Memory B cell (primary cell): ENCODE measurements at regions not wholly inside any gene's neighbourhood (a gene's known extent, or its start where the extent isn't known, plus 50 kb on each side); places are given as distances from the start of the nearest gene placed in this dataset.
A peak's percentile ranks its signal among the peaks of the same experiment; 100 is the strongest.

ENCODE experiments used
- ATAC-seq: fragments of 150-1000 bp; cut with Tn5 transposase; 2 replicates; pipeline ENCODE4 v1.10.0; 2021; ENCODE audit warnings: low read depth, mild to moderate bottlenecking, moderate library complexity
- DNase-seq, 2 donors: peaks; one replicate each; pipeline ENCODE4 v3.0.0; 2022; ENCODE audit warnings: low spot score in 2 of 2
- H3K27ac Mint-ChIP-seq: one replicate; pipeline ENCODE4 v1.8.0; 2022; ENCODE audit warnings: mild to moderate bottlenecking, moderate library complexity, mixed read lengths
- H3K27me3 Mint-ChIP-seq: one replicate; pipeline ENCODE4 v1.8.0; 2022; ENCODE audit warnings: mixed read lengths
- H3K36me3 Mint-ChIP-seq: one replicate; pipeline ENCODE4 v1.8.0; 2022; ENCODE audit warnings: mild to moderate bottlenecking, mixed read lengths
- H3K4me1 Mint-ChIP-seq: one replicate; pipeline ENCODE4 v1.8.0; 2022; ENCODE audit warnings: mixed read lengths
- H3K4me3 Mint-ChIP-seq: one replicate; pipeline ENCODE4 v1.8.0; 2022; ENCODE audit warnings: mild to moderate bottlenecking, moderate library complexity, mixed read lengths
- H3K9me3 Mint-ChIP-seq: one replicate; pipeline ENCODE4 v1.8.0; 2022; ENCODE audit warnings: mixed read lengths

- no peak for ATAC-seq
- H3K4me3 Mint-ChIP-seq = no peak overlapping the region
- DNase-seq = no peak
- H3K36me3 Mint-ChIP-seq = no peaks in the 10 kb centered on the region
- no peaks in the 10 kb centered on the region for H3K27me3 Mint-ChIP-seq
- H3K4me1 Mint-ChIP-seq = no peaks in the 10 kb centered on the region
- no peak overlapping the region for H3K27ac Mint-ChIP-seq
- no peaks in the 10 kb centered on the region for H3K9me3 Mint-ChIP-seq
Measured at GRCh38 chr11:15888556-15889345, 467.6 kb downstream of the SOX6 start.

DNA sequence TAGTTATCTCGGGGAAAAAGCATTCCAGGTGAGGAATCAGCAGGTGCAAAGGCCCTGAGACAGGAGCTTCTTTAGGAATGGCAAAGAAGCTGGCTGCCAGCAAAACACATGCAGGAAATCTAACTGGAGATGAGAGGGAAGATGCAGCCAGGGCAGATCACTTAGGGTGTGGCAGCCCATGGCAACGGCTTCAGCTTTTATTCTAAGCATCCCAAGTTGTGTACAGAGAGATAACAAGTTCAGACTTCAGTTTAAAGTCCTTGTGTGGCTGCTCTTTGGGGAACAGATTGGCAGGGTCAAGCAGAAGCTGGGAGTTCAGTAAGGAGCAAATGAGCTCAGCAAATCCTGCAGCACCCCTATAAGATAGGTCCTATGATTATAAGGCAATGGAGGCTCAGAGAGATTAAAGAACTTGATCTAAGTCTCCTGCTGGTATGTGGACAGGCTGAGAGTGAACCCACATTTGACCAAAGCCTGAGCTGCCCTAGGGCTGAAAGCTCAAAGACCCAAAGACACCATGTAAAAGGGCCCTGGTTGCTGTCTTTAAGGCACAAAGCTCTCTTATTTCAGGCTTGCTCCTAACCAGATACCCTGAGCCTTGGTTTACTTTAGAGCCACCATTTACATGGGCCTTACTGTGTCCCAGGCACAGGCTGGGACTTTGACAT, 466.8 kb downstream of the SOX6 start:
- H3K27me3 Mint-ChIP-seq = no peaks in the 10 kb centered on the region
- H3K4me3 Mint-ChIP-seq = no peak overlapping the region
- H3K36me3 Mint-ChIP-seq = no peaks in the 10 kb centered on the region
- no peaks in the 10 kb centered on the region for H3K9me3 Mint-ChIP-seq
- H3K4me1 Mint-ChIP-seq = no peaks in the 10 kb centered on the region
- no peak for ATAC-seq
- H3K27ac Mint-ChIP-seq = no peak overlapping the region
- DNase-seq = no peak

GRCh38 chr11:15890031-15890713, 466.2 kb downstream of the SOX6 start:
- H3K27ac Mint-ChIP-seq = no peak overlapping the region
- DNase-seq (no peak), ATAC-seq (no peak)
- no peaks in the 10 kb centered on the region for H3K36me3 Mint-ChIP-seq
- no peak overlapping the region for H3K4me3 Mint-ChIP-seq
- no peaks in the 10 kb centered on the region for H3K4me1 Mint-ChIP-seq
- no peaks in the 10 kb centered on the region for H3K9me3 Mint-ChIP-seq
- H3K27me3 Mint-ChIP-seq = no peaks in the 10 kb centered on the region

- DNase-seq (no peak), ATAC-seq (no peak)
- Mint-ChIP-seq H3K27me3 (no peaks in the 10 kb centered on the region), H3K9me3 (no peaks in the 10 kb centered on the region), H3K4me1 (no peaks in the 10 kb centered on the region), H3K36me3 (no peaks in the 10 kb centered on the region), H3K4me3 (no peak overlapping the region), H3K27ac (no peak overlapping the region)
Measured at GRCh38 chr11:15893080-15893492, 463.3 kb downstream of the SOX6 start.

DNA sequence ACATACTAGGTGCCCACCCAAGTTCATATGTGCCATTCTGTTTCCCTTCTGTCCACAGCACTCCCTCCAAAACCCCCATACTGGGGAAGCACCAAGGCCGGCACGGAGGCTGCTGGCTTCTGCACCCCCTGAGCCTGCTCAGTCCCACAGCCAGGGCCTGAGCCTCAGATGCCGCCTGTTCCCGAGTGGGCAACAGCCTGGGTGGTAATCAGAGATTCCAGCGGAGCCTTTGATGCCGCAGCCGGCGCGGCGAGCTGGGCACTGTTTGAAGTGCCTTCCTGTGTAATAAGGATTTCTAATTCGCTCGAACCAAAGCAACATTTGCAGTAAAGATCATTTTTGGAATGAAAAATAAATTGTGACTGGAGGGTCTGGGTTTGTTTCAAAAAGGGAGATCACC, 460.3 kb downstream of the SOX6 start:
- no peaks in the 10 kb centered on the region for H3K27me3 Mint-ChIP-seq
- no peaks in the 10 kb centered on the region for H3K4me1 Mint-ChIP-seq
- H3K9me3 Mint-ChIP-seq = no peaks in the 10 kb centered on the region
- DNase-seq (no peak), ATAC-seq (no peak)
- H3K27ac Mint-ChIP-seq = no peak overlapping the region
- H3K4me3 Mint-ChIP-seq = no peak overlapping the region
- H3K36me3 Mint-ChIP-seq = no peaks in the 10 kb centered on the region

DNA sequence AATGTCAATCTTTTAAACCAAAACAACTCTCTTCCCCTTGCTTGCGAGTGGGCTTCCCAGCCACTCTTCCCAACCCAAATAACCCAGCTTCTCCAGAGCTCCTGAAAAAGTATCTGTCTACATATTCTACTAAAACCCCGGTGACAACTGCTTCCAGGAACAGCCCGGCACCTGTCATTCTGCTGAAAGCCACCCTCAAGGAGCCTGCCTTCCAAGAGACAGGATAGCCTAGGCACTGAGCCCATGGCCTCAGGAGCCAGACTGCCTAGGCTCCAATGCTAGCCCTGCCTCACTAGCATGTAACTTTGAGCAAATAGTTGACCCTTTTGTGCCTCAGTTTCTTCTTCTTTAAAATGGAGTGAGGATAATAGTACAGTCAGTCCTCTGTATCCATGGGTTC, 459.8 kb downstream of the SOX6 start:
- Mint-ChIP-seq H3K4me3 (no peak overlapping the region), H3K27ac (no peak overlapping the region), H3K9me3 (no peaks in the 10 kb centered on the region), H3K27me3 (no peaks in the 10 kb centered on the region), H3K36me3 (no peaks in the 10 kb centered on the region), H3K4me1 (no peaks in the 10 kb centered on the region)
- no peak for DNase-seq
- no peak for ATAC-seq

DNA sequence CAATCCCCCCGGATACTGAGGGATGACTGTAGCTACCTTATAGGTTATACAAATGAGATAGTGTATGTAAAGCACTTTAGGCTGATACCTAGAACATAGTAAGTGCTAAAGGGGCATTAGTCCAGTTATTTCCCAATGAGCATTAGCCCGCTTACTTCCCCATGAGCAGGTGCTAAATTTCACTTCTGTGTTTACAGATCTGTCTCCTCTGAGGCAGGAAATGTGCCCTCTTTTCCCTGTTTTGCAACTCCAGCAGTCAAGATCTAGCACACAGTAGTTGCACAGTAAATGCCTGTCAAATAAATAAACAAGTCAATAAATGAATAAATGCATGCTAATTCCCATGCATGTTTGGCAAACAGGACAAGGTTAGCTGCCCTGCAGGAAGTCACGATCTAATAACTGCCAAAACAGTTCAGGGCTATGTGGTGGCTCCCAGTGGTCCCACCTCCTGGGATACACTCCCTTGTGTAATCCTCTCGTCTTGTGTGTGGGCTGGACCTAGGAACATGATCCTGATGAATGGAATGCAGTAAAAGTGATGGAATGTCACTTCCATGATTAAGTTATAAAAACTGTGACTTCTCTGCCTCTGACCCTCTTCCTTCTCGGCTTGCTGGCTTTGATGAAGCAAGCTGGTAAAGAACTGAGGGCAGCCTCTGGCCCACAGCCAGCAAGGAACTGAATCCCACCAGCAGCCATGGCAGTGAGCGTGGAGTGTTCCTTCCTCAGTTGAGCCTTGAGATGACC, 459.0 kb downstream of the SOX6 start:
- Mint-ChIP-seq H3K36me3 (no peaks in the 10 kb centered on the region), H3K4me3 (no peak overlapping the region), H3K4me1 (no peaks in the 10 kb centered on the region), H3K27ac (no peak overlapping the region), H3K9me3 (no peaks in the 10 kb centered on the region), H3K27me3 (no peaks in the 10 kb centered on the region)
- DNase-seq (no peak), ATAC-seq (no peak)

- ATAC-seq = no peak
- no peaks in the 10 kb centered on the region for H3K27me3 Mint-ChIP-seq
- H3K4me1 Mint-ChIP-seq = no peaks in the 10 kb centered on the region
- H3K27ac Mint-ChIP-seq = peak overlapping the region; percentile 14
- no peaks in the 10 kb centered on the region for H3K9me3 Mint-ChIP-seq
- H3K36me3 Mint-ChIP-seq = no peaks in the 10 kb centered on the region
- DNase-seq = no peak
- H3K4me3 Mint-ChIP-seq = no peak overlapping the region
Measured at GRCh38 chr11:15901054-15901453, 455.3 kb downstream of the SOX6 start.

DNA sequence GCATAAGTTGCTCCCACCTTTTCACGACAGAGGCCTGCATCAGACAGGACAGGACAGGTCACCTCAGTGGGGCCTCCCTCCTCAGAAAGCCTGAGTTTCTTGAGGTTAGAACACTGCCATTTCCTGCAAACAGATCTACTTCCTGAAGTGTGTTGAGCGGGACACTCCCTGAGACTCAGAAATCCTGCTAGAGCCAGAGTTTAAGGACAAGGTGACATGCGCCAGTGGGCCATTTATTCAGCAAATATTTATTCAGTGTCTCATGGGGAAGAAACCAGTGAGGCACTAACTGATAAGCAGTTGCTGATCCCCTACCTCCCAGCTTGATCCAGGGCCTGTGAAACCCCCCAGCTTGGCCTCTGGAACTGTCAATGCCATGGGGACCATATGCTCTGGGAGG, 454.6 kb downstream of the SOX6 start:
- no peak overlapping the region for H3K27ac Mint-ChIP-seq
- no peaks in the 10 kb centered on the region for H3K27me3 Mint-ChIP-seq
- ATAC-seq (no peak), DNase-seq (no peak)
- no peaks in the 10 kb centered on the region for H3K36me3 Mint-ChIP-seq
- no peaks in the 10 kb centered on the region for H3K4me1 Mint-ChIP-seq
- no peak overlapping the region for H3K4me3 Mint-ChIP-seq
- H3K9me3 Mint-ChIP-seq = no peaks in the 10 kb centered on the region

DNA sequence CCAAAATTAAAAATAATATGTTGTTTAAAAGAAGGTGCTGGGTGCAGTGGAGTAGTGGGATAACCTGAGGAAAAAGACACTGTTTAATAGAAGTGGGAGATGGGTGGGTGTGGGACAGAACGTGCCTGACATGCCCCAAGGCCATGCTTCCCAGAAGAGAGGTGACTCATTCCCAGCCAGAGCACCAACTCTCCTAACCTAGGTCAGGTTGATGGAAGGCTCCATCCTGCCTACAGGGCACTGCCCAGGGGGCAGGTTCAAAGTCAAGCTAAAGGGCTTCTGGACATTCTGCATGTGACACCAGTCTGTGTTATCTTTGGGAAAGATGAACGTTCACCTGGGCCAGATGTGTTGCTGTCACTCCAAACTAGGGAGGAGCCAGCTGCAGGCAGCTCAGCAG, 453.1 kb downstream of the SOX6 start:
- no peaks in the 10 kb centered on the region for H3K4me1 Mint-ChIP-seq
- no peak for ATAC-seq
- no peaks in the 10 kb centered on the region for H3K36me3 Mint-ChIP-seq
- H3K27me3 Mint-ChIP-seq = no peaks in the 10 kb centered on the region
- DNase-seq = no peak
- no peak overlapping the region for H3K27ac Mint-ChIP-seq
- H3K9me3 Mint-ChIP-seq = no peaks in the 10 kb centered on the region
- no peak overlapping the region for H3K4me3 Mint-ChIP-seq

DNA sequence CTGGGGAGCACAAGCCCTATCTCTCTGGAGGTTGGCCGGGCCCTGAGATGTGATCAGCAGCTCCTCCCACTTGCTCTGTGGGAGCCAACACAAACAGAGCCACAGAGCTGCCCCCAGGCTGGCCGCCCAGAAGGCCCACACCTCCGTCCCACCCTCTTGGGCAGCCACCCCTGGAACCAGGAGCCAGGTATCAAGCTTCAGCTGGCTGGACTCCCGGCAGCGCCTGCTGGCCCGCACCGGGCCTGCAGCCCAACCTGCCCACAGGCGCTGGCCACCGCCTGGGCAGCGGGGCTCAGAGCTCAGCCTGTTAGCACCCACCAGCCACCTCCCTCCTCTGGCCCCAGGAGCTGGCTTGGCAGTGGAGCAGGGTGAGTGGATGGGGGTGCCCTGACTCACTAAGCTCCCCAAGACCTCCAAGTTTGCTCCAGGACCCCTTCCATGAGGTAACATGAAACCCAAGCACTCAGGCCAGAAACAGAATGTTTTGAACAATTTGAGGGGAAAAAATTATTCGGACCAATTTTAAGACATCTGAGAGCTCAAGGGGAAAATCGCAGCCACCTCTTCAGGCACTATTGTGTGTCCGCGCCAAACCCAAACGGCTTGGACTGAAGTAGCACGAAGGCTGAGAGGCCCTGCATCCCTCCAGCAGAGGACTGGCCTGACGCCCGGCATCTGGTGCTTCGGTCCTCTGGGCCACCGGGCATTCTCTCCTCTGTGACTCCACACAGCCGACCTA, 450.8 kb downstream of the SOX6 start:
- no peak for DNase-seq
- Mint-ChIP-seq H3K9me3 (no peaks in the 10 kb centered on the region), H3K27me3 (no peaks in the 10 kb centered on the region), H3K36me3 (no peaks in the 10 kb centered on the region), H3K27ac (no peak overlapping the region), H3K4me1 (no peaks in the 10 kb centered on the region), H3K4me3 (no peak overlapping the region)
- no peak for ATAC-seq

DNA sequence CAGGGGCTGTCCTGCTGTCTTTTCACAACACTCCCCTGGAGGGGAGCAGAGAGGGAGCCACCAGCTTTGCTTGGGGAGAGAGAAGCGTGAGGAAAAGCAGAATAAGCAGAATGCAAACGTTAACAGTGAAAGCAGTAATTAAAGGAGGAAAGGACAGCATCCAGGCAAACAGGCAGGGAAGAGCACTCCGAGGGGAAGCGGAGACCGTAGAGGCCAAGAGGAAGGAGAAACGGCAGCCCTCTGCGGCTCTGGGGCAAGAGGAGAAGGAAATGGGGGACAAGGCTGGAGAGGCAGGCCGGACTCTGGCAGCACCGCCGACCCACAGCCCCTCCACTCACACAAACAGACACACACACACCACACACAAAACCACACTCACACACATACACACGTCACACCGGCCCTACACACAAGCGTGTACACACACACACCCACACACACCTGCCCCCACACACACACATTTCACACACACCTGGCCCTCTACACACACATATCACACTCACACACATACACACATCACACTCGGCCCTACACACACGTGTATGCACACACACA, 449.8 kb downstream of the SOX6 start:
- ATAC-seq (no peak), DNase-seq (no peak)
- no peak overlapping the region for H3K4me3 Mint-ChIP-seq
- no peaks in the 10 kb centered on the region for H3K4me1 Mint-ChIP-seq
- H3K9me3 Mint-ChIP-seq = no peaks in the 10 kb centered on the region
- H3K36me3 Mint-ChIP-seq = no peaks in the 10 kb centered on the region
- H3K27ac Mint-ChIP-seq = no peak overlapping the region
- no peaks in the 10 kb centered on the region for H3K27me3 Mint-ChIP-seq

DNA sequence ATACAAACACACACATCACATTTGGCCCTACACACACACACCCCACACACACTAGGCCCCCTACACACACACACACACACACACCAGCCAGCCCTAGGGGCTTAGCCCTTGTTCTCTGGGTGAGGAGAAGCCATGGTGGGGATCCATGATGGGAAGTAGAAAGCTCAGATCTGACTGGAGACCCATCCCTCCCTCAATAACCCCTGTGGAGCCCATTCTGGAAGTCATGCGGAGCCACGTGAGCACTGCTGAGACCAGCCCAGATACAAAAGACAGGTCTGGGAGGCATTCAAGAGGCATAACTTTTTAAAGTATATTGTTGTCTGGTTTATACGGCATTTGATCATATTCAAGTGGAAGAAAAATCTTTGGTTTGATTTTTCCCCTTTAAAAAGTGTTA, 448.5 kb downstream of the SOX6 start:
- Mint-ChIP-seq H3K36me3 (no peaks in the 10 kb centered on the region), H3K9me3 (no peaks in the 10 kb centered on the region), H3K4me1 (no peaks in the 10 kb centered on the region), H3K4me3 (no peak overlapping the region), H3K27ac (no peak overlapping the region), H3K27me3 (no peaks in the 10 kb centered on the region)
- ATAC-seq = no peak
- DNase-seq = no peak
